DOHH2 (cell line): ENCODE measurements at regions not wholly inside any gene's neighbourhood (a gene's known extent, or its start where the extent isn't known, plus 50 kb on each side); places are given as distances from the start of the nearest gene placed in this dataset.

ENCODE experiments used
- H3F3A ChIP-seq: fragments of 200-600 bp; sonication (generic), shearing (Covaris generic); 2 replicates; pipeline ENCODE4 v1.6.0; 2016; ENCODE audit warnings: antibody characterized with exemption, mild to moderate bottlenecking; ENCODE audit not compliant: control insufficient read depth, insufficient read depth
- H3K27ac ChIP-seq: fragments of 200-600 bp; sonication (generic); 2 replicates; pipeline ENCODE4 v1.5.1; 2014; ENCODE audit warnings: low read depth, mild to moderate bottlenecking, low read length, moderate library complexity
- H3K27me3 ChIP-seq: fragments of 200-600 bp; sonication (generic); 2 replicates; pipeline ENCODE4 v1.6.1; 2014; ENCODE audit warnings: mild to moderate bottlenecking, low read length, mixed read lengths; ENCODE audit not compliant: control insufficient read depth
- H3K36me3 ChIP-seq: fragments of 200-600 bp; sonication (generic); 2 replicates; pipeline ENCODE4 v1.6.1; 2014; ENCODE audit warnings: mild to moderate bottlenecking, low read length, moderate library complexity, mixed read lengths; ENCODE audit not compliant: control insufficient read depth
- H3K4me1 ChIP-seq: fragments of 200-600 bp; sonication (generic); 2 replicates; pipeline ENCODE4 v1.6.1; 2014; ENCODE audit warnings: mild to moderate bottlenecking, low read length, mixed read lengths; ENCODE audit not compliant: control insufficient read depth
- H3K4me2 ChIP-seq: fragments of 200-600 bp; sonication (generic); 2 replicates; pipeline ENCODE4 v1.6.0; 2014; ENCODE audit warnings: mild to moderate bottlenecking, low read length, moderate library complexity
- H3K4me3 ChIP-seq: fragments of 200-600 bp; sonication (generic); 2 replicates; pipeline ENCODE4 v1.5.1; 2014; ENCODE audit warnings: mild to moderate bottlenecking, low read length, mixed read lengths
- H3K79me2 ChIP-seq: fragments of 200-600 bp; sonication (generic); 2 replicates; pipeline ENCODE4 v1.6.1; 2014; ENCODE audit warnings: mild to moderate bottlenecking, low read length, mixed read lengths; ENCODE audit not compliant: control insufficient read depth
- H3K9me2 ChIP-seq: fragments of 200-600 bp; sonication (generic); replicated peaks from 2 replicates; pipeline ENCODE4 v1.6.1; 2014; ENCODE audit warnings: mild to moderate bottlenecking, low read length, mixed read lengths; ENCODE audit not compliant: control insufficient read depth
- H3K9me3 ChIP-seq: fragments of 200-600 bp; sonication (generic); 2 replicates; pipeline ENCODE4 v1.6.1; 2014; ENCODE audit warnings: antibody characterized with exemption, low read length, mixed read lengths; ENCODE audit not compliant: control insufficient read depth, insufficient read depth
- H4K20me1 ChIP-seq: fragments of 200-600 bp; sonication (generic); 2 replicates; pipeline ENCODE4 v1.6.0; 2014; ENCODE audit warnings: low read depth, mild to moderate bottlenecking, antibody characterized with exemption, low read length, moderate library complexity; ENCODE audit not compliant: control insufficient read depth, insufficient read depth
- CTCF ChIP-seq: fragments of 200-600 bp; sonication (generic); IDR thresholded peaks from one replicate; pipeline ENCODE4 v1.5.1; 2014; ENCODE audit warnings: antibody characterized with exemption, mild to moderate bottlenecking, low read depth, low read length; ENCODE audit not compliant: poor library complexity, severe bottlenecking
- EZH2phosphoT487 ChIP-seq: fragments of 200-600 bp; sonication (generic); IDR thresholded peaks from 2 replicates; pipeline ENCODE4 v1.6.1; 2017; ENCODE audit warnings: borderline replicate concordance, mild to moderate bottlenecking, antibody characterized with exemption, low read length, moderate library complexity, mixed read lengths

- no peaks in the 10 kb centered on the region for H3K27me3 ChIP-seq
- no peaks in the 10 kb centered on the region for H3K9me2 ChIP-seq
- no peaks in the 10 kb centered on the region for H3K79me2 ChIP-seq
- no peak overlapping the region for H3K4me3 ChIP-seq
- H3K27ac ChIP-seq, result no peak overlapping the region
- H3K36me3 ChIP-seq, result no peaks in the 10 kb centered on the region
- H3K4me1 ChIP-seq, result no peaks in the 10 kb centered on the region
- no peak overlapping the region for H3K4me2 ChIP-seq
- H3F3A ChIP-seq, result no peaks in the 10 kb centered on the region
- TF ChIP-seq EZH2phosphoT487 (no peak), CTCF (no peak)
- H3K9me3 ChIP-seq, result no peaks in the 10 kb centered on the region
- H4K20me1 ChIP-seq, result no peaks in the 10 kb centered on the region
Measured at GRCh38 chr3:35437381-35437780, 201.9 kb upstream of the ARPP21 start.

GRCh38 chr3:35438101-35438500 is 201.2 kb upstream of the ARPP21 start:
- H3F3A ChIP-seq, result no peaks in the 10 kb centered on the region
- H3K9me3 ChIP-seq, result no peaks in the 10 kb centered on the region
- no peaks in the 10 kb centered on the region for H3K27me3 ChIP-seq
- H3K4me2 ChIP-seq, result no peak overlapping the region
- H3K4me1 ChIP-seq, result no peaks in the 10 kb centered on the region
- H4K20me1 ChIP-seq, result no peaks in the 10 kb centered on the region
- TF ChIP-seq EZH2phosphoT487, result no peak
- TF ChIP-seq CTCF, result no peak
- H3K27ac ChIP-seq, result no peak overlapping the region
- H3K79me2 ChIP-seq, result no peaks in the 10 kb centered on the region
- no peaks in the 10 kb centered on the region for H3K36me3 ChIP-seq
- H3K9me2 ChIP-seq, result no peaks in the 10 kb centered on the region
- H3K4me3 ChIP-seq, result no peak overlapping the region

- H3K4me3 ChIP-seq, result no peak overlapping the region
- no peaks in the 10 kb centered on the region for H3K9me3 ChIP-seq
- no peaks in the 10 kb centered on the region for H3K79me2 ChIP-seq
- no peak overlapping the region for H3K27ac ChIP-seq
- H3K4me1 ChIP-seq, result no peaks in the 10 kb centered on the region
- H4K20me1 ChIP-seq, result no peaks in the 10 kb centered on the region
- no peak for TF ChIP-seq EZH2phosphoT487
- no peak for TF ChIP-seq CTCF
- no peaks in the 10 kb centered on the region for H3F3A ChIP-seq
- no peaks in the 10 kb centered on the region for H3K27me3 ChIP-seq
- no peaks in the 10 kb centered on the region for H3K36me3 ChIP-seq
- no peak overlapping the region for H3K4me2 ChIP-seq
- H3K9me2 ChIP-seq, result no peaks in the 10 kb centered on the region
Measured at GRCh38 chr3:35439663-35440062, 199.7 kb upstream of the ARPP21 start.

- Histone ChIP-seq H3K4me1 (no peaks in the 10 kb centered on the region), H3F3A (no peaks in the 10 kb centered on the region), H3K27me3 (no peaks in the 10 kb centered on the region), H3K27ac (no peak overlapping the region), H4K20me1 (no peaks in the 10 kb centered on the region), H3K4me2 (no peak overlapping the region), H3K9me3 (no peaks in the 10 kb centered on the region), H3K36me3 (no peaks in the 10 kb centered on the region), H3K4me3 (no peak overlapping the region), H3K79me2 (no peaks in the 10 kb centered on the region), H3K9me2 (no peaks in the 10 kb centered on the region)
- TF ChIP-seq CTCF, result no peak
- no peak for TF ChIP-seq EZH2phosphoT487
Measured at GRCh38 chr3:35440826-35441225, 198.5 kb upstream of the ARPP21 start.
